Body of pancreas (tissue), 4 donors: ENCODE measurements at regions not wholly inside any gene's neighbourhood (a gene's known extent, or its start where the extent isn't known, plus 50 kb on each side); places are given as distances from the start of the nearest gene placed in this dataset.

Experiments
- CTCF ChIP-seq, 7 experiments: fragments of 450-650 bp in 4 of 7; fragments of 200-600 bp in 3 of 7; sonication (generic) in 3 of 7; IDR thresholded peaks; one replicate each; pipeline ENCODE4 v1.5.1; 2016 to 2019; ENCODE audit warnings: antibody characterized with exemption in 7 of 7
- POLR2A ChIP-seq, 3 donors: fragments of 450-650 bp; IDR thresholded peaks; one replicate each; pipeline ENCODE4 v1.6.1; 2016; ENCODE audit warnings: antibody characterized with exemption in 3 of 3, mild to moderate bottlenecking in 2 of 3

GRCh38 chr15:77821188-77821958, 188.7 kb upstream of the LINGO1 start:
- TF ChIP-seq CTCF (IDR thresholded peaks at IDR 0.05): peak; percentile 26 to 63 (median 57)
- TF ChIP-seq POLR2A (IDR thresholded peaks at IDR 0.05): no peak
